Hepatocyte (in vitro differentiated cells): ENCODE measurements at regions not wholly inside any gene's neighbourhood (a gene's known extent, or its start where the extent isn't known, plus 50 kb on each side); places are given as distances from the start of the nearest gene placed in this dataset.
A peak's percentile ranks its signal among the peaks of the same experiment; 100 is the strongest.

Source experiments
- DNase-seq: peaks from one replicate; pipeline ENCODE4 v3.0.0-alpha.2; 2016; ENCODE audit warnings: low spot score
- H2AFZ ChIP-seq: fragments of 200-600 bp; sonication (generic); 2 replicates; pipeline ENCODE4 v1.6.0; 2016; ENCODE audit warnings: antibody characterized with exemption, mild to moderate bottlenecking
- H3K27ac ChIP-seq: fragments of 200-600 bp; sonication (generic); 2 replicates; pipeline ENCODE4 v1.5.1; 2016; ENCODE audit warnings: mild to moderate bottlenecking
- H3K27me3 ChIP-seq: fragments of 200-600 bp; sonication (generic); 2 replicates; pipeline ENCODE4 v1.6.1; 2016
- H3K36me3 ChIP-seq: fragments of 200-600 bp; sonication (generic); replicated peaks from 2 replicates; pipeline ENCODE4 v1.5.1; 2016; ENCODE audit warnings: low read depth; ENCODE audit not compliant: insufficient read depth
- H3K4me1 ChIP-seq: fragments of 200-600 bp; sonication (generic); 2 replicates; pipeline ENCODE4 v1.5.1; 2016; ENCODE audit warnings: mild to moderate bottlenecking, moderate library complexity; ENCODE audit not compliant: insufficient read depth
- H3K4me2 ChIP-seq: fragments of 200-600 bp; sonication (generic); 2 replicates; pipeline ENCODE4 v1.6.0; 2016
- H3K4me3 ChIP-seq: fragments of 200-600 bp; sonication (generic); 2 replicates; pipeline ENCODE4 v1.5.1; 2016; ENCODE audit warnings: mild to moderate bottlenecking
- H3K79me2 ChIP-seq: fragments of 200-600 bp; sonication (generic); 2 replicates; pipeline ENCODE4 v1.6.0; 2017; ENCODE audit warnings: mild to moderate bottlenecking
- H3K9me2 ChIP-seq: fragments of 200-600 bp; sonication (generic); replicated peaks from 2 replicates; pipeline ENCODE4 v1.6.0; 2017; ENCODE audit warnings: mild to moderate bottlenecking; ENCODE audit not compliant: insufficient read depth
- H3K9me3 ChIP-seq: fragments of 200-600 bp; sonication (generic); 2 replicates; pipeline ENCODE4 v1.5.1; 2016; ENCODE audit warnings: low read depth, mild to moderate bottlenecking
- H4K20me1 ChIP-seq: fragments of 200-600 bp; sonication (generic); 2 replicates; pipeline ENCODE4 v1.6.0; 2016; ENCODE audit warnings: mild to moderate bottlenecking; ENCODE audit not compliant: insufficient read depth, poor library complexity, severe bottlenecking
- EZH2 ChIP-seq: fragments of 200-600 bp; sonication (generic); IDR thresholded peaks from 2 replicates; pipeline ENCODE4 v1.6.1; 2016; ENCODE audit warnings: antibody characterized with exemption, mild to moderate bottlenecking, borderline replicate concordance
- EZH2phosphoT487 ChIP-seq: fragments of 200-600 bp; sonication (generic); IDR thresholded peaks from one replicate; pipeline ENCODE4 v1.6.1; 2018; ENCODE audit warnings: antibody characterized with exemption, mild to moderate bottlenecking, low read depth, moderate library complexity; ENCODE audit not compliant: unreplicated experiment, severe bottlenecking
- WGBS: methylation state at CpG from one replicate; pipeline ENCODE4 v1.1.6; 2016; ENCODE audit warnings: low lambda C conversion rate; ENCODE audit errors: missing lambda C conversion rate; 5-methylcytosine and 5-hydroxymethylcytosine counted together
- TF ChIP-seq, protein P1 (sequence below): fragments of 200-600 bp; sonication (generic); IDR thresholded peaks from 2 replicates; pipeline ENCODE4 v1.5.1; 2016; ENCODE audit warnings: antibody characterized with exemption, mild to moderate bottlenecking; ENCODE audit not compliant: poor library complexity

GRCh38 chr9:13942695-13943094 lies 371.2 kb downstream of the NFIB start:
- H3K4me2 ChIP-seq, result no peak overlapping the region
- no peaks in the 10 kb centered on the region for H3K36me3 ChIP-seq
- no peak overlapping the region for H2AFZ ChIP-seq
- H3K79me2 ChIP-seq, result no peaks in the 10 kb centered on the region
- no peak overlapping the region for H3K4me3 ChIP-seq
- no peaks in the 10 kb centered on the region for H3K9me3 ChIP-seq
- H3K4me1 ChIP-seq, result peaks cover 4% of the 10 kb centered on the region
- no peaks in the 10 kb centered on the region for H3K27me3 ChIP-seq
- H3K9me2 ChIP-seq, result no peaks in the 10 kb centered on the region
- peak overlapping the region; percentile 28 for H3K27ac ChIP-seq
- H4K20me1 ChIP-seq, result no peaks in the 10 kb centered on the region
- DNase-seq, result peak; percentile 37
- 58% methylated on average over 4 of the region's 4 CpGs for WGBS
- TF ChIP-seq EZH2, result no peak
- no peak for TF ChIP-seq EZH2phosphoT487
- TF ChIP-seq, protein P1, sequence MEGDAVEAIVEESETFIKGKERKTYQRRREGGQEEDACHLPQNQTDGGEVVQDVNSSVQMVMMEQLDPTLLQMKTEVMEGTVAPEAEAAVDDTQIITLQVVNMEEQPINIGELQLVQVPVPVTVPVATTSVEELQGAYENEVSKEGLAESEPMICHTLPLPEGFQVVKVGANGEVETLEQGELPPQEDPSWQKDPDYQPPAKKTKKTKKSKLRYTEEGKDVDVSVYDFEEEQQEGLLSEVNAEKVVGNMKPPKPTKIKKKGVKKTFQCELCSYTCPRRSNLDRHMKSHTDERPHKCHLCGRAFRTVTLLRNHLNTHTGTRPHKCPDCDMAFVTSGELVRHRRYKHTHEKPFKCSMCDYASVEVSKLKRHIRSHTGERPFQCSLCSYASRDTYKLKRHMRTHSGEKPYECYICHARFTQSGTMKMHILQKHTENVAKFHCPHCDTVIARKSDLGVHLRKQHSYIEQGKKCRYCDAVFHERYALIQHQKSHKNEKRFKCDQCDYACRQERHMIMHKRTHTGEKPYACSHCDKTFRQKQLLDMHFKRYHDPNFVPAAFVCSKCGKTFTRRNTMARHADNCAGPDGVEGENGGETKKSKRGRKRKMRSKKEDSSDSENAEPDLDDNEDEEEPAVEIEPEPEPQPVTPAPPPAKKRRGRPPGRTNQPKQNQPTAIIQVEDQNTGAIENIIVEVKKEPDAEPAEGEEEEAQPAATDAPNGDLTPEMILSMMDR, result no peak

- Histone ChIP-seq H3K27ac (peak overlapping the region; percentile 28), H3K4me3 (no peak overlapping the region), H3K4me1 (peaks cover 4% of the 10 kb centered on the region), H3K9me3 (no peaks in the 10 kb centered on the region), H3K36me3 (no peaks in the 10 kb centered on the region), H3K27me3 (no peaks in the 10 kb centered on the region), H3K79me2 (no peaks in the 10 kb centered on the region), H3K4me2 (peak overlapping the region; percentile 25), H2AFZ (no peak overlapping the region), H4K20me1 (no peaks in the 10 kb centered on the region), H3K9me2 (no peaks in the 10 kb centered on the region)
- TF ChIP-seq, protein P1, result no peak
- WGBS, result 95% methylated on average over 6 of the region's 6 CpGs
- no peak for DNase-seq
These were observed 371.7 kb downstream of the NFIB start for GRCh38 chr9:13942201-13942600.

GRCh38 chr9:13941714-13942113 lies 372.2 kb downstream of the NFIB start:
- no peaks in the 10 kb centered on the region for H3K27me3 ChIP-seq
- H3K4me1 ChIP-seq, result peaks cover 4% of the 10 kb centered on the region
- 45% methylated on average over 7 of the region's 7 CpGs for WGBS
- H3K9me2 ChIP-seq, result no peaks in the 10 kb centered on the region
- H3K27ac ChIP-seq, result peak overlapping the region; percentile 28
- no peak overlapping the region for H2AFZ ChIP-seq
- peak overlapping the region; percentile 25 for H3K4me2 ChIP-seq
- no peaks in the 10 kb centered on the region for H4K20me1 ChIP-seq
- H3K4me3 ChIP-seq, result no peak overlapping the region
- H3K9me3 ChIP-seq, result no peaks in the 10 kb centered on the region
- DNase-seq, result peak; percentile 8
- no peaks in the 10 kb centered on the region for H3K79me2 ChIP-seq
- no peaks in the 10 kb centered on the region for H3K36me3 ChIP-seq
- TF ChIP-seq, protein P1, result no peak
- TF ChIP-seq EZH2, result no peak
- TF ChIP-seq EZH2phosphoT487, result no peak
